Activated CD4-positive, alpha-beta T cell treated with anti-CD3 and anti-CD28 coated beads, Interleukin-2, amount 50 U/mL, for 16 hours (primary cell): ENCODE measurements at regions not wholly inside any gene's neighbourhood (a gene's known extent, or its start where the extent isn't known, plus 50 kb on each side); places are given as distances from the start of the nearest gene placed in this dataset.
"Not testable (repeated sequence)": the region's sequence is repeated elsewhere in the genome, so short reads cannot be mapped to it uniquely, and the experiment has no call there.

Source experiments
- DNase-seq: peaks from one replicate; pipeline ENCODE4 v3.0.0-alpha.2; 2020

DNA sequence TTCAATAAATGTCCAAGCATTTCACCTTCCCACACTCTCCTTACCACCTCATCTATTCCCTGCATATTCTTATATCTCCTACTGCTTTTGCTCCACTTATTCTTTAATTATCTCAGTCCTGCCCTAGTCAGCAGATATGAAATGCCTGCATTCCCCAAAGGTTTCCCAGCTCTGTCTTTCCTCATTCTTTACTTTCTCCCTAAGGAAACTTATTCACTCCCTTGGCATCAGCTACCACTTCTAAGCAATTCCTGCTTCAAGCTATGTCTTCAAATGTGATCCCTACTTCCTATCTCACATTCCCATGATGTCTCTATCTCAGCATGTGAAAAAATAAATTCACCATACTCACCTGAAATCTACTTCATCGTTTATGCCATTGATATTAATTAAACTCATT is 111.8 kb downstream of the CAPZA3 start:
- no peak for DNase-seq

- no peak for DNase-seq
These were observed 112.8 kb downstream of the CAPZA3 start for GRCh38 chr12:18850752-18851151.

- DNase-seq, result no peak
These were observed 113.4 kb downstream of the CAPZA3 start for GRCh38 chr12:18851271-18851670.

DNA sequence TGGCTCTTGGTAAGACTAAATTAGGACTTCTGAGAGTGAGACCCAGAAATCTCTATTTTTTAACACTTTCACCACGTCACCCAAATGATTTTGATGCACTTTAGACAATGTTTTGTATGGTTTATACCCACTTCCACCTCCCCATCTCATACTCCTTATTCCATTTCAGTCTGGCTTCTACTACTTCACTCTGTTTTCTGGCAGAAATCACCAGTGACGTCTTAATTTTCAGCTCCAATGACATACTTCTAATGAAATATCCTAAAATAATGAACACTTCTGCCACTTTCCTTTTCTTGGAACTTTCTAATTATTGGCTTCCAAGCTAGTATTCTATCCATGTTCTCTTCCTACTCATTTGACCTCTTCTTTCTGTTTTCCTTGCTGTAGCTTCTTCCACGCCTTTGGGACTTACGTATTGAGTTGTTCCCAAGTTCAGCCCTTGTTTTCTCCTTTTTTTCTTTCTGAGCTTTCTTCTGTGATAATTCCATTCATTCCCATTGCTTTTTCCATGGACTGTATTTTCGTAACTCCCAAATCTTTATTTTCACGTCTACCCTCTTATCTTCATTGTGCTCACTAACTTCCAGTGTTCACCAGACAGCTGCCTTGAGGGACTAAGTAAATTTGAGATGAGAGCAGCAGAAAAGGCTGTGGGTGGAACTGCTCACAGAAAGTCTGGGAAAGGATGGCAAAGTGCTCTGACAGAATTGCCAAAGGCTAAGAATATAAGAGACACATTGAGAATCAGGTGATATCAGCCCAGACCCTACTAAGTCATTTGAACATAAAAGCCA is 115.8 kb downstream of the CAPZA3 start:
- DNase-seq, result no peak

GRCh38 chr12:18857656-18858055 is 119.7 kb downstream of the CAPZA3 start:
- no peak for DNase-seq

GRCh38 chr12:18859400-18859799 is 121.5 kb downstream of the CAPZA3 start:
- DNase-seq, result no peak

GRCh38 chr12:18861287-18861858 is 123.5 kb downstream of the CAPZA3 start:
- peak; percentile 12 for DNase-seq

DNA sequence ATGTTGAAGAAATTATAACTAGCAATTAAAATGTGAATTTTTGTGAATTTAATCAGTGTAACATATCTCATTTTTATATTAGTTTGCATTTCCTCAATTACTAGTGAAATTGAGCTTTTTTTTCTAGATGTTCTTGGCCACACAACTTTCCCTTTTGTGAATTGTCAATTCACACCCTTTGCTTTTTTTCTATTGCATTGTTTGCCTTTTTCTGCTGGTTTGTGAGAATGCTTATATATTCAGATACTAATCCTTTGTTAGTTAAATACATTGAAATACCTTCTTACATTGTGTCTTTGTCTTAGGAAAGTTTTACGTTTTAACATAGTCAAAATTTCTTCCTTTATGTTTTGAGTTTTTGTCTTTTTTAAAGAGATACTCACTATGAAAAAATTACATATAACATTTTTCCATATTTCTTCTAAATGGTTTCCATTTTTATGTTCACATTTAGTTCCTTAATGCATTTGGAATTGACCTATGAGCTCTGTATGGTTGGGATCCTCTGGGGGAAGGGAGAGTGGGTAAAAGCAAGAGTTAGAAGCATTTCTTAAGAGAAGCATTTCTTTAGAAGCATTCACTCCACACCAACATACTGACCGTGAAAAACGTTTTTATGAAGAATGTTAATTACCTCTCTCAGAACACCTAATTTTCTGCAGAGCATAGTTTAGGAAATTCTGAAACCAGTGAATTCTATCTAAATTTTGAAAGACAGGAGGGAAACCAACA is 126.0 kb downstream of the CAPZA3 start:
- no peak for DNase-seq

- no peak for DNase-seq
These were observed 127.1 kb downstream of the CAPZA3 start for GRCh38 chr12:18864900-18865561.

GRCh38 chr12:18868717-18869116 is 130.8 kb downstream of the CAPZA3 start:
- no peak for DNase-seq

GRCh38 chr12:18872770-18873169 is 134.9 kb downstream of the CAPZA3 start:
- DNase-seq, result peak; percentile 2

GRCh38 chr12:18878676-18879180 is 140.8 kb downstream of the CAPZA3 start:
- no peak for DNase-seq

- DNase-seq, result no peak
These were observed 144.8 kb downstream of the CAPZA3 start for GRCh38 chr12:18882690-18883089.

DNA sequence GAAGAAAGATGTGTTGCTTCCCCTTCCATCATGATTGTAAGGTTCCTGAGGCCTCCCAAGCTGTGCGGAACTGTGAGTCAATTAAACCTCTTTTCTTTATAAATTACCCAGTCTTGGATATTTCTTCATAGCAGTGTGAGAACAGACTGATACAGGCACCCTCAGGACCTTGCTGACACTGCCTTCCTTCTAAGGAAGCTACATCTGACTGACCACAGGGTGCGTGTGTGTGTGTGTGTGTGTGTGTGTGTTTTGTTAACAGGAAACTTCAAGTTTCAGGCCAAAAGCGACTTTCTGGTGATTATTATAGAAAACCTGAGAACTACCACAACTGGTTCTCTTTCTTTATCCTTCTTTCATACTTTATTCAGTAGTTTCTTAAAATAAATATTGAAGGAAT is 149.0 kb downstream of the CAPZA3 start:
- no peak for DNase-seq

- DNase-seq, result no peak
These were observed 149.4 kb downstream of the CAPZA3 start for GRCh38 chr12:18887368-18887767.

DNA sequence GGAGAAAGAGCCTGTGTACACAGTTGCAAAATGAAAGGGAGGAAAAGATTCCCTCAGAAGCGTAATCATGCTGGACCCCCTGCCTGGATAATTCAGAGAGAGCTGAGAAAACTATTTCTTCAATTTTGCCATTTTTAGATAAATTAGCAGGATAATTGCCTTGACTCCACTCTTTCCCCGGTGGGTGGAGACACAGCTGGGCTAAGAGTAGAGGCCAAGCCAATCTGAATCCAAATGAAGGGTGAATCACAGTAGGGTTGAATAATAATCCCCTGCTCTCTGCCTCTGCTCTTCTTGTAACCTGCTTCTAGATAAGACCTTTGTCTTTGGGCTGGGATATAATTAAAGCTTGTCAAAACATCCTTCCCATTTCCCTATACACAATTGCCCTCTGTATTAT is 150.1 kb downstream of the CAPZA3 start:
- no peak for DNase-seq

DNA sequence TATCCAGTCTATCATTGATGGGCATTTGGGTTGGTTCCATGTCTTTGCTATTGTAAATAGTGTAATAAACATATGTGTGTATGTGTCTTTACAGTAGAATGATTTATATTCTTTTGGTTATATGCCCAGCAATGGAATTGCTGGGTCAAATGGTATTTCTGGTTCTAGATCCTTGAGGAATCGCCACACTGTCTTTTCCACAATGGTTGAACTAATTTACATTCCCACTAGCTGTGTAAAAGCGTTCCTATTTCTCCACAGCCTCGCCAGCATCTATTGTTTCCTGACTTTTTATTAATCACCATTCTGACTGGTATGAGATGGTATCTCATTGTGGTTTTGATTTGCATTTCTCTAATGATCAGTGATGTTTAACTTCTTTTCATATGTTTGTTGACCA is 152.7 kb downstream of the CAPZA3 start:
- DNase-seq, result not testable (repeated sequence)

DNA sequence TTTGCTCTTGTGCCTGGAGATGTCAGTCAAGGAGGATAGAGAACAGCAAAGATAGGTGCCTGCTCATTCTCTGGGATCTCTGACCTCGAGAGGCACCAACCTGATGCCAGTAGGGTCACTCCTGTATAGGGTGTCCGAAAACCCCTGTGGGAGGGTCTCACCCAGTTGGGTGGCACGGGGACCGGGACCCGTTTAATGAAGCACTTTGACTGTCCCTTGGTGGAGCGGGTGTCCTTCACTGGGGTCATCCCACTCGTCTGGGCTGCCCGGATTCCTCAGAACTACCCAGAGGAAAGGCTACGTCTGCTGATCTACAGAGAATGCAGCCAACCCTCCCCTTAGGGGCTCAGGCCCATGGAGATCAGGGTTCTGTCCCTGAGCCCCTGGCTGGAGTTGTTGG is 157.6 kb downstream of the CAPZA3 start:
- no peak for DNase-seq

- no peak for DNase-seq
These were observed 158.0 kb downstream of the CAPZA3 start for GRCh38 chr12:18895946-18896345.

DNA sequence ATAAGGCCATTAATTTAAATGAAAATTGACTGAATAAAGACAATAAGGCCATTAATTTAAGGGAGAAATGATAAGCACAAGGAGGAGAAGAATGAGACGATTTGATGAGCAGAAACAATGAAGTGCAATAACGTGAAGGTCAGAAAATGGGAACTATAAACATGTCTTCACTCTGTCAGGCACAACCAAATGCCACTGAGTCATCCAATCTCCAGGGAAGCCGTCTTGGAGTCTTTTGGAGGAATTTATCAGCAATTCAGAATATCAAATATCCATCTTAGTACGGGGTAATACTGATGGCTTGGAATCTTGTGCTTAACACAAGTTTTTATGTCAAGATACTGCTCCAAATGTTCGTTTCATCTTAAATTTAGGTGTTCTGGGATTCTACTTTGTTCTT is 159.9 kb downstream of the CAPZA3 start:
- DNase-seq, result no peak

DNA sequence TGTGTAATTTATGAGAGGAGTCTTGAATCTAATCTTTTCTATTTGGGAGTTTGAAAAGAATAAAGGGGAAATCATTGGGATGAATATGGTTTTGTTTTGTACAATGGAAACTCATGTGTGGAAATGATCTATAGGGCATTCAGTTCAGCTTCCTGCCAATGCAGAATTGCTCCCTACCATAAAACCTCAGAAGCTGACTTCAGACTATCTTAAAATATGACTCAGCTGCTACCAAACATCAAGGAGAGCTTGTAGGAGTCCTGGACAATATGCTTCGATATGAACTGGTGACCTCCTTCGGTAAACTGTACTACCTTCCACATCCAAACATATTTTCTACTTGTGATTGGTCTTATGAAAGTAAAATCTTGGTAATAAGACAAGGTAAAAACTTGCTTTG is 160.6 kb downstream of the CAPZA3 start:
- no peak for DNase-seq

GRCh38 chr12:18899162-18899561 is 161.2 kb downstream of the CAPZA3 start:
- no peak for DNase-seq

DNA sequence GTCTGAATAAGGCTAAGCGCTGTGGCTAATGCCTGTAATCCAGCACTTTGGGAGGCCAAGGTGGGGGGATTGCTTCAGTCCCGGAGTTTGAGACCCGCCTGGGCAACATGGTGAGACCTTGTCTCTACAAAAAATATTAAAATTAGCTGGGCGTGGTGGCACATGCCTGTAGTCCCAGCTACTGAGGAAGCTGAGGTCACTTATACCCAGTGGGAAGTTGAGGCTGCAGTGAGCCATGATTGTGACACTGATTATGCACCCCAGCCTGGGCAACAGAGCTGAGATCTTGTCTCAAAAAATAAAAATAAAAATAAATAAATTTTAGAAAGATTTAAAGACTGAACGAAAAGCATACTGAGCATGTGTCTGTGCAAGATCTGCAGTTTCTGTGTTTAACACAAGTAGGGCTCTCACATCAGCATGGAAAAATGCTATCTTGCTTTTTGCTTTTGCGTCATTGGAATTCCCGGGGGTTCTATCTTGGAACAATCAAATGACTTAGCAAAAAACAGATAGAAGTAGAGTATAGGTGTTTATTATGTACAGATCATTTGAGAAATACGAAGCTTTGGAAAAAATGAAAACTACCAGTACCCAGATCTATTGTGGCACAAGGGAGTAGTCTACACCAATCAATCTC is 161.9 kb downstream of the CAPZA3 start:
- DNase-seq, result no peak
